Thoracic aorta (tissue), 2 donors: ENCODE measurements at regions not wholly inside any gene's neighbourhood (a gene's known extent, or its start where the extent isn't known, plus 50 kb on each side); places are given as distances from the start of the nearest gene placed in this dataset.

Source experiments
- ATAC-seq: fragments of 150-250 bp; one replicate; pipeline ENCODE4 v1.8.0; 2017; ENCODE audit warnings: low read depth; ENCODE audit not compliant: insufficient number of reproducible peaks, low FRiP score
- DNase-seq: peaks from one replicate; pipeline ENCODE4 v3.0.0-alpha.2; 2020; ENCODE audit warnings: low spot score
- H3K27ac ChIP-seq, 2 donors: fragments of 200-600 bp; sonication (generic); 1 replicate in 1 of 2; 2 replicates in 1 of 2; pipeline ENCODE4 v1.5.1; 2016; ENCODE audit warnings: mild to moderate bottlenecking in 2 of 2, moderate library complexity in 2 of 2
- H3K27me3 ChIP-seq: fragments of 200-600 bp; sonication (generic); replicated peaks from 2 replicates; pipeline ENCODE4 v1.6.0; 2016; ENCODE audit warnings: mild to moderate bottlenecking; ENCODE audit not compliant: insufficient read depth
- H3K36me3 ChIP-seq: fragments of 200-600 bp; sonication (generic); one replicate; pipeline ENCODE4 v1.5.1; 2016
- H3K4me1 ChIP-seq, 2 donors: fragments of 200-600 bp; sonication (generic); 1 replicate in 1 of 2; 2 replicates in 1 of 2; pipeline versions ENCODE4 v1.5.1 to v1.6.0; 2016; ENCODE audit warnings: low read depth in 2 of 2, mild to moderate bottlenecking in 1 of 2; ENCODE audit not compliant: control insufficient read depth in 1 of 2
- H3K4me3 ChIP-seq: fragments of 200-600 bp; sonication (generic); 2 replicates; pipeline ENCODE4 v1.5.1; 2016; ENCODE audit warnings: mild to moderate bottlenecking
- H3K9me3 ChIP-seq: fragments of 200-600 bp; sonication (generic); 2 replicates; pipeline ENCODE4 v1.5.1; 2016
- CTCF ChIP-seq: fragments of 200-600 bp; sonication (generic); IDR thresholded peaks from one replicate; pipeline ENCODE4 v1.5.1; 2019; ENCODE audit warnings: antibody characterized with exemption

- H3K4me3 ChIP-seq: no peak overlapping the region
- DNase-seq: no peak
- H3K27me3 ChIP-seq: no peaks in the 10 kb centered on the region
- H3K9me3 ChIP-seq: no peaks in the 10 kb centered on the region
- no peak for TF ChIP-seq CTCF
- no peaks in the 10 kb centered on the region for H3K36me3 ChIP-seq
- H3K27ac ChIP-seq: no peak overlapping the region
- peaks cover 10 to 23% of the 10 kb centered on the region in 2 donors for H3K4me1 ChIP-seq
- ATAC-seq: no peak
Measured at GRCh38 chr12:25827141-25827540, 131.3 kb upstream of the RASSF8 start.

DNA sequence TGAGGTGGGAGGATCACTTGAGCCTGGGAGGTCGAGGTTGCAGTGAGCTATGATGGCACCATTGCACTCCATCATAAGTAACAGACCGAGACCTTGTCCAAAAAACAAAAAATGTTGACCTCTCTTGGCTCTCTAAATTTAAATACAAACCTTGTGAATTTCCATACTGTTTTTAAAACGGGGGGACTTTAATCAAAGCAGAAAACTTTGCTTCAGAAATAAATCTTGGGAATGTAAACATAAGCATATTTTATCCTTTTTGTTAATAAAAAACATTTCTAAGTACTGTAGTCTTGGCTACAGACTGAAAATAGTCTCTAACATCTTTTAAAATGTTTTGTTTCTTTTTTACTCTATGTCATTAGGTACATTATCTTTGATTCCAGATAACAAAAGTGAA is 130.7 kb upstream of the RASSF8 start:
- Histone ChIP-seq H3K9me3 (no peaks in the 10 kb centered on the region), H3K27me3 (no peaks in the 10 kb centered on the region), H3K36me3 (no peaks in the 10 kb centered on the region), H3K27ac (no peak overlapping the region), H3K4me3 (no peak overlapping the region), H3K4me1 (peaks cover 10 to 23% of the 10 kb centered on the region in 2 donors)
- DNase-seq: no peak
- no peak for TF ChIP-seq CTCF
- ATAC-seq: no peak

DNA sequence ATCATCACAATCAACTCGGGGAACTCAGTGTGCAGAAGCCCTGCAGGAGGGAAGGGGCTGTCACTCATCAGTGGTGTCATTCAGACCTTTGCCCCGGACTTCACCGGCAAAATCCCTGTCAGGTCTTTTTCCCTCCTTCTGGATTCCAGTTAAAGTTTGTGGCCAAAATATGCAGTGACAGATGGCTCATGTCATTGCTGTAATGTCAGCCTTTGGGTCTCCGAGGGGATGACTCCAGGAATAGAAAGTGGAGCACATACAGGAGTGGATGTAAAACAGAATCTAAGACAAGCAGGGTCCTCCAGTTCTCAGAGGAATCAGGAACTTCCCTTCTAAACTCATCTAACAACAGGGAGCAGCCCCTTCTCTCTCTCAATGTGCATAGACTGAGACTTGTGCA is 130.3 kb upstream of the RASSF8 start:
- Histone ChIP-seq H3K27ac (no peak overlapping the region), H3K9me3 (no peaks in the 10 kb centered on the region), H3K27me3 (no peaks in the 10 kb centered on the region), H3K36me3 (no peaks in the 10 kb centered on the region), H3K4me3 (no peak overlapping the region), H3K4me1 (peaks cover 10 to 23% of the 10 kb centered on the region in 2 donors)
- DNase-seq (no peak), ATAC-seq (no peak)
- TF ChIP-seq CTCF: no peak

DNA sequence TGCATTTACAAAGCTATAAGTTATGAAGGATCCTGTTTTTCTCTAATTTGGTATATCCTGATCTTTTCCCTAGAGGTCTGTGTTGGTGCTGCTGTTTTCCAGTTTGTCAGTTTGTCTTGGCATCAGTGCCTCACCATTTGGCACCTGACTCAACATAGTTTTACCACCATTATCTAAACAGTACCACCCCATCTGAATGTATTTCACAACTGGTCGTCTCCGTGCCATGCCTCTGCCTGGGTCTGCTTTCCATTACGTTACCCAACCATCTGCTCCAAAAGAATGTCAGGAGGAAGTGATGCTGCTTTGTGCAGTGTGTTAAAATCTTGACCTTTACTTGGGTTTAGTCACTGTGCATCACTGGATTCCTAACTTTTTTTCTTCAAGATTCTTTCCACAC is 129.3 kb upstream of the RASSF8 start:
- Histone ChIP-seq H3K9me3 (no peaks in the 10 kb centered on the region), H3K27ac (peak overlapping the region in 1 of 2 donors; percentile 13), H3K4me3 (no peak overlapping the region), H3K36me3 (no peaks in the 10 kb centered on the region), H3K4me1 (peaks cover 10 to 23% of the 10 kb centered on the region in 2 donors), H3K27me3 (no peaks in the 10 kb centered on the region)
- no peak for DNase-seq
- peak; percentile 70 for ATAC-seq
- no peak for TF ChIP-seq CTCF

DNA sequence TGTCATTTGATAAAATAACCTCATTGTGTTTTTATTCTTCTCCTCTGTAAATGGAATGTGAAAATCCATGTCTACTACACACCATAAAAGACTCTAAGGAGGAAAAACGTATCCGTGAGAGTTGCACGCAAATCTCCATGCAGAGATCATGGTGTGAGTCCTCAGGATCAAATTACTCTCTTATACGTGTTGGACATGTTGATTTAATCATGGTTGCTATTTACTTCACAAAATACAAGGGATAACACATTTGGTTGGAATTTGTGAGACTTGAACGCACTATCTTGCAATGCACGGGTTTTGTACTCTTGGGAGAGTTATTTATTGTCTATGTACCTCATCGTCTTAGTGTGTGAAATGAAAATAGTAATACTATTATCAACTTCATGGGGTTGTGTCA is 128.0 kb upstream of the RASSF8 start:
- no peak overlapping the region for H3K4me3 ChIP-seq
- ATAC-seq (no peak), DNase-seq (no peak)
- H3K9me3 ChIP-seq: no peaks in the 10 kb centered on the region
- no peak overlapping the region for H3K27ac ChIP-seq
- no peaks in the 10 kb centered on the region for H3K27me3 ChIP-seq
- H3K36me3 ChIP-seq: no peaks in the 10 kb centered on the region
- H3K4me1 ChIP-seq: peaks cover 10 to 23% of the 10 kb centered on the region in 2 donors
- no peak for TF ChIP-seq CTCF
